HEK293T (cell line): ENCODE measurements at regions not wholly inside any gene's neighbourhood (a gene's known extent, or its start where the extent isn't known, plus 50 kb on each side); places are given as distances from the start of the nearest gene placed in this dataset.

Source experiments
- CTCF ChIA-PET: fragments of 350-600 bp; formaldehyde crosslinking; extraction: SDS; loops from one replicate; lab custom pipeline; 2021; ENCODE audit warnings: antibody characterized with exemption, inconsistent platforms; lab: Yijun Ruan, JAX
- POLR2A ChIA-PET: fragments of 350-600 bp; formaldehyde crosslinking; extraction: SDS; loops from one replicate; lab custom pipeline; 2020; ENCODE audit warnings: antibody characterized with exemption, inconsistent platforms; lab: Yijun Ruan, JAX
- DNase-seq: peaks from one replicate; pipeline ENCODE4 v3.0.0; 2012; ENCODE audit warnings: mixed read lengths; ENCODE audit errors: extremely low spot score
- ARNT ChIP-seq: fragments of 450-650 bp; IDR thresholded peaks from 2 replicates; pipeline ENCODE4 v1.6.1; 2017; ENCODE audit warnings: mild to moderate bottlenecking
- BHLHE40 ChIP-seq: fragments of 450-650 bp; IDR thresholded peaks from 2 replicates; pipeline ENCODE4 v1.6.1; 2016; ENCODE audit warnings: mild to moderate bottlenecking, moderate library complexity, borderline replicate concordance
- CTBP1 ChIP-seq: fragments of 450-650 bp; IDR thresholded peaks from 2 replicates; pipeline ENCODE4 v1.6.1; 2016; ENCODE audit warnings: borderline replicate concordance
- ELF4 ChIP-seq: fragments of 450-650 bp; IDR thresholded peaks from 2 replicates; pipeline ENCODE4 v1.6.1; 2017; ENCODE audit warnings: antibody characterized with exemption
- FOXA1 ChIP-seq: fragments of 450-650 bp; IDR thresholded peaks from 2 replicates; pipeline ENCODE4 v1.6.1; 2016; ENCODE audit warnings: mild to moderate bottlenecking
- FOXK2 ChIP-seq: fragments of 450-650 bp; IDR thresholded peaks from 2 replicates; pipeline ENCODE4 v1.6.1; 2016; ENCODE audit warnings: mild to moderate bottlenecking
- FOXM1 ChIP-seq: fragments of 450-650 bp; IDR thresholded peaks from 2 replicates; pipeline ENCODE4 v1.6.1; 2017; ENCODE audit warnings: mild to moderate bottlenecking, borderline replicate concordance
- HDGF ChIP-seq: fragments of 450-650 bp; IDR thresholded peaks from 2 replicates; pipeline ENCODE4 v1.6.1; 2017; ENCODE audit warnings: antibody characterized with exemption, borderline replicate concordance
- L3MBTL2 ChIP-seq: fragments of 450-650 bp; conservative IDR thresholded peaks from 2 replicates; pipeline ENCODE4 v1.6.1; 2016; ENCODE audit warnings: mild to moderate bottlenecking
- LEF1 ChIP-seq: fragments of 450-650 bp; IDR thresholded peaks from 2 replicates; pipeline ENCODE4 v1.6.1; 2017; ENCODE audit warnings: mild to moderate bottlenecking, borderline replicate concordance
- NFRKB ChIP-seq: fragments of 450-650 bp; IDR thresholded peaks from 2 replicates; pipeline ENCODE4 v1.6.1; 2016; ENCODE audit warnings: mild to moderate bottlenecking, moderate library complexity
- PKNOX1 ChIP-seq: fragments of 450-650 bp; IDR thresholded peaks from 2 replicates; pipeline ENCODE4 v1.6.1; 2016
- SP1 ChIP-seq: fragments of 450-650 bp; IDR thresholded peaks from 2 replicates; pipeline ENCODE4 v1.6.1; 2017
- SUZ12 ChIP-seq: fragments of 450-650 bp; IDR thresholded peaks from 2 replicates; pipeline ENCODE4 v1.6.1; 2016; ENCODE audit warnings: mild to moderate bottlenecking
- TARDBP ChIP-seq: fragments of 450-650 bp; IDR thresholded peaks from 2 replicates; pipeline ENCODE4 v1.6.1; 2016
- ZNF384 ChIP-seq: fragments of 450-650 bp; IDR thresholded peaks from 2 replicates; pipeline ENCODE4 v1.6.1; 2016

GRCh38 chr2:228599781-228600180 lies 418.3 kb upstream of the SPHKAP start:
- DNase-seq: no peak
- ChIA-PET POLR2A (no interaction called here), CTCF (no interaction called here)
- no peak for TF ChIP-seq SUZ12
- no peak for TF ChIP-seq SP1
- no peak for TF ChIP-seq ZNF384
- no peak for TF ChIP-seq FOXA1
- no peak for TF ChIP-seq LEF1
- no peak for TF ChIP-seq ELF4
- TF ChIP-seq HDGF: no peak
- no peak for TF ChIP-seq ARNT
- no peak for TF ChIP-seq FOXM1
- no peak for TF ChIP-seq NFRKB
- no peak for TF ChIP-seq CTBP1
- no peak for TF ChIP-seq PKNOX1
- TF ChIP-seq L3MBTL2: no peak
- TF ChIP-seq TARDBP: no peak

GRCh38 chr2:228599297-228599696 lies 417.8 kb upstream of the SPHKAP start:
- ChIA-PET POLR2A (no interaction called here), CTCF (no interaction called here)
- no peak for TF ChIP-seq FOXM1
- TF ChIP-seq ARNT: no peak
- TF ChIP-seq SUZ12: no peak
- TF ChIP-seq LEF1: no peak
- no peak for TF ChIP-seq PKNOX1
- TF ChIP-seq TARDBP: no peak
- DNase-seq: no peak

- POLR2A ChIA-PET: no interaction called here
- TF ChIP-seq SP1 (no peak), LEF1 (no peak), ARNT (no peak), HDGF (no peak), BHLHE40 (no peak), ELF4 (no peak), CTBP1 (no peak), SUZ12 (no peak), FOXA1 (no peak), FOXM1 (no peak), L3MBTL2 (no peak), PKNOX1 (no peak)
- no peak for DNase-seq
- CTCF ChIA-PET: no interaction called here
Measured at GRCh38 chr2:228597032-228597431, 415.5 kb upstream of the SPHKAP start.

- no peak for DNase-seq
- TF ChIP-seq SP1 (no peak), TARDBP (no peak)
- CTCF ChIA-PET: no interaction called here
- POLR2A ChIA-PET: no interaction called here
Measured at GRCh38 chr2:228594012-228594411, 412.5 kb upstream of the SPHKAP start.

GRCh38 chr2:228592925-228593324 lies 411.4 kb upstream of the SPHKAP start:
- TF ChIP-seq SUZ12 (no peak), ARNT (no peak), NFRKB (no peak), FOXK2 (no peak), TARDBP (no peak), FOXA1 (no peak), HDGF (no peak), ELF4 (no peak), BHLHE40 (no peak), L3MBTL2 (no peak), SP1 (no peak), FOXM1 (no peak), ZNF384 (no peak)
- ChIA-PET POLR2A (no interaction called here), CTCF (no interaction called here)
- no peak for DNase-seq

GRCh38 chr2:228590681-228591080 lies 409.2 kb upstream of the SPHKAP start:
- TF ChIP-seq NFRKB: no peak
- TF ChIP-seq SP1: no peak
- TF ChIP-seq ARNT: no peak
- TF ChIP-seq ELF4: no peak
- TF ChIP-seq FOXM1: no peak
- TF ChIP-seq L3MBTL2: no peak
- TF ChIP-seq ZNF384: no peak
- TF ChIP-seq SUZ12: no peak
- TF ChIP-seq BHLHE40: no peak
- no peak for TF ChIP-seq FOXK2
- TF ChIP-seq FOXA1: no peak
- no peak for TF ChIP-seq LEF1
- no peak for TF ChIP-seq HDGF
- TF ChIP-seq CTBP1: no peak
- TF ChIP-seq PKNOX1: no peak
- no peak for TF ChIP-seq TARDBP
- DNase-seq: no peak
- CTCF ChIA-PET: no interaction called here
- POLR2A ChIA-PET: no interaction called here

- TF ChIP-seq SP1: no peak
- TF ChIP-seq SUZ12: no peak
- no peak for TF ChIP-seq PKNOX1
- TF ChIP-seq FOXA1: no peak
- TF ChIP-seq NFRKB: no peak
- no peak for TF ChIP-seq LEF1
- no peak for TF ChIP-seq ELF4
- TF ChIP-seq TARDBP: no peak
- TF ChIP-seq FOXM1: no peak
- no peak for TF ChIP-seq ARNT
- no peak for TF ChIP-seq L3MBTL2
- TF ChIP-seq CTBP1: no peak
- TF ChIP-seq HDGF: no peak
- no peak for TF ChIP-seq ZNF384
- no peak for TF ChIP-seq FOXK2
- no peak for TF ChIP-seq BHLHE40
- CTCF ChIA-PET: no interaction called here
- POLR2A ChIA-PET: no interaction called here
- DNase-seq: no peak
Measured at GRCh38 chr2:228589115-228589514, 407.6 kb upstream of the SPHKAP start.
